ENCODE measurements at regions not wholly inside any gene's neighbourhood (a gene's known extent, or its start where the extent isn't known, plus 50 kb on each side); places are given as distances from the start of the nearest gene placed in this dataset.

DNA sequence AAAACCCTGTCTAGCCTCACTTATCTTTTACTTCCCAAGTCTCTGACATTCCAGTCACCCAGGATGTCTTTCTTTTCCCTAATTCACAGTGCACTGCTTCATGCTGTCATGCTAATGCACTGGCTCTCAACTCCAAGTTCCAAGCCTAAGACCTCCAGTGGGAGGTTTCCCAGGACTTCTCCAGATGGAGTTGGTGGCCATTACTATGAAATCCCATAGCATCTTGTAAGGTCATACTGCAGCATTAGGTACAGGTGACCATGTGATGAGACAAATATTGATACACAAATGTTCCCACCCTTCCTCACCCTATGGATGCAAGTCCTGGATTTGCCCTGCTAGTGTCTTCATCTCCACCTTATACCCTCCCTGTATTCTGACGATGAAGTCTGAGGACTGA lies 138.6 kb upstream of the PRICKLE2 start:
- no peak for TF ChIP-seq ZNF24 (IDR thresholded peaks at IDR 0.05)
- no peak for TF ChIP-seq MAFK (IDR thresholded peaks at IDR 0.05; ENCODE audit: low read length)
- no peak for TF ChIP-seq CTCF (IDR thresholded peaks at IDR 0.05 in 2 of 3, conservative IDR thresholded peaks at IDR 0.05 in 1 of 3; ENCODE audit: insufficient read depth in 2 of 3, low read depth in 1 of 3, low read length in 3 of 3)
- TF ChIP-seq, protein P1, sequence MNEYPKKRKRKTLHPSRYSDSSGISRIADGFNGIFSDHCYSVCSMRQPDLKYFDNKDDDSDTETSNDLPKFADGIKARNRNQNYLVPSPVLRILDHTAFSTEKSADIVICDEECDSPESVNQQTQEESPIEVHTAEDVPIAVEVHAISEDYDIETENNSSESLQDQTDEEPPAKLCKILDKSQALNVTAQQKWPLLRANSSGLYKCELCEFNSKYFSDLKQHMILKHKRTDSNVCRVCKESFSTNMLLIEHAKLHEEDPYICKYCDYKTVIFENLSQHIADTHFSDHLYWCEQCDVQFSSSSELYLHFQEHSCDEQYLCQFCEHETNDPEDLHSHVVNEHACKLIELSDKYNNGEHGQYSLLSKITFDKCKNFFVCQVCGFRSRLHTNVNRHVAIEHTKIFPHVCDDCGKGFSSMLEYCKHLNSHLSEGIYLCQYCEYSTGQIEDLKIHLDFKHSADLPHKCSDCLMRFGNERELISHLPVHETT (CRISPR knock-in tag; conservative IDR thresholded peaks at IDR 0.05 in 1 of 2, IDR thresholded peaks at IDR 0.05 in 1 of 2), result no peak
- no peak for TF ChIP-seq MTA1 (IDR thresholded peaks at IDR 0.05; ENCODE audit: borderline replicate concordance)
- TF ChIP-seq HDAC1 (IDR thresholded peaks at IDR 0.05), result no peak
- TF ChIP-seq SREBF1 (IDR thresholded peaks at IDR 0.05; ENCODE audit: borderline replicate concordance, low read depth, low read length), result no peak
